Activated CD4-positive, alpha-beta T cell treated with anti-CD3 and anti-CD28 coated beads for 48 hours (primary cell): ENCODE measurements at regions not wholly inside any gene's neighbourhood (a gene's known extent, or its start where the extent isn't known, plus 50 kb on each side); places are given as distances from the start of the nearest gene placed in this dataset.
A peak's percentile ranks its signal among the peaks of the same experiment; 100 is the strongest.
"Not testable (repeated sequence)": the region's sequence is repeated elsewhere in the genome, so short reads cannot be mapped to it uniquely, and the experiment has no call there.

ENCODE experiments used
- DNase-seq: peaks from one replicate; pipeline ENCODE4 v3.0.0-alpha.2; 2020

DNA sequence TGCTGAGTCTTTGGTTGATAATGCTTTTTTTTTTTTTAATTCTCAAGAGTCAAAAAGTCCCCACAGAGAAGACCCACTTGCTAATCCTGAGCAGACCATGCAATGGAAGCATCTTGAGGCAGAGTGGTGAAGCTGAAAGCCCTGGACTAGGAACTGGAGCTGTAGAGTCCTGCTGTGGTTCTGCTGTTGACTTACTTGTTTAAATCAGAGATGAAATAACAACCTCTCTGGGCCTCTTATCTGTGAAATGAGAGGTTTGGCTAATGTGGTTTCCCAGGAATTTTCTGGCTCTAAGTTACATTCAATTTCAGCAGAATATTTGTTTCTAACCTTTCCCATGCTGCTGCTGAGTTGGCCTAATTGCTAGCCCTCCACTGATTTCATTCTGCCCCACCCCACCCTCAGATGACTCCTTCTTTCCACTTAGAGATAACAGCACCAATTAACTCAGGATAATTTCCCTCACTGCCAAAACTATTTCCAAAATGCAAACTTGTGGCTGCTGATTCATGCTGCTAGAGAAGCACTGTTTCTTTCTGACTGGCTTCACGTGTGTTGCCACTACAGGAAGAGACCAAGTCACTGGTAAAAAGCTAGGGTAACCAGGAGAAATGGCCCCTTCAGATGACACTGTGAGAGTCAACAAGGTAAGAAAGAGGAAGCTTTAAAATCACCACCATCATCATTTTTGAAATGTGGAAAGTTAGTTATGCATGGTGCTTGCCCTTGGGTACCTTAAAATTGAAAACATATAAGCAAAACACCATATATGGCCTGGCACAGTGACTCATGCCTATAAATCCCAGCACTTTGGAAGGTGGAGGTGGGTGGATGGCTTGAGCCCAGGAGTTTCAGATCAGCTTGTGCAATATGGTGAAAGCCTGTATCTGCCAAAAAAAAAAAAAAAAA, 326.4 kb downstream of the DCHS2 start:
- DNase-seq, result peak; percentile 52

DNA sequence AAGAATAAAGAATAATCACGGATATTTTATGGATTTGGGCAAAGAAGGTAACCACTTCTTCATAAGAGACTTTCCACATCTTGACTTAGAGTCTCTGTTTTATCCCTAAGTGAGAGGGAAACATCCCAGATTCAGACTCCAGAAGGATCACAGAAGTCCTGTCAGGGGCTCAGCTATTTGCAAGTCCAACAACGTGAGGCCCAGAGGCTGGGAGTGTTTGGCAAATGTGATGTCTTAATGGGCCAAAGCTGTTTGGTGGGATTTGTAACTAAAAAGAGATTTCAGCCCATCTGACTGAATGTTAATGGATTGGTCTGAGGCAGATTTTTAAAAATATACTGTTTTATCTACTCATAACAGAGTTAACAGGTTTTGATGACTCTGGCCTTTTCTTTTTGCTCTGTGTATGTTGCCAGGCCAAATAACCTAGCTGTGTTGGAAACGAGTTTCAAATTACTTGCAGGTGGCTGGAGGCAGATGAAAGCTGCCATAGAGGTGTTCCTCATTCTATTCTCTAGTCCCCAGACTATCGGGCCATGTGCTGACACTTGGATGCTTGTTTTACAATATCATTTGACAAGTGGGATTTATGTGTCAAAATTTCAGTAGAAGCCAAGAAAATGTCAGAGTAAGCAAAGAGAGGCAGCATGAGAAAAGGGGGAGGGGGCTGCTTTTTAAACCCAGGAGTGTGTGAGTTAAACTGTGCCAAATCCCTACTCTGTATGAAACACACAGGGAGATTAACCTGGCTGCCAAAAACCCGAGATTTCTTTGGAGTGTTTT, 330.9 kb downstream of the DCHS2 start:
- no peak for DNase-seq

DNA sequence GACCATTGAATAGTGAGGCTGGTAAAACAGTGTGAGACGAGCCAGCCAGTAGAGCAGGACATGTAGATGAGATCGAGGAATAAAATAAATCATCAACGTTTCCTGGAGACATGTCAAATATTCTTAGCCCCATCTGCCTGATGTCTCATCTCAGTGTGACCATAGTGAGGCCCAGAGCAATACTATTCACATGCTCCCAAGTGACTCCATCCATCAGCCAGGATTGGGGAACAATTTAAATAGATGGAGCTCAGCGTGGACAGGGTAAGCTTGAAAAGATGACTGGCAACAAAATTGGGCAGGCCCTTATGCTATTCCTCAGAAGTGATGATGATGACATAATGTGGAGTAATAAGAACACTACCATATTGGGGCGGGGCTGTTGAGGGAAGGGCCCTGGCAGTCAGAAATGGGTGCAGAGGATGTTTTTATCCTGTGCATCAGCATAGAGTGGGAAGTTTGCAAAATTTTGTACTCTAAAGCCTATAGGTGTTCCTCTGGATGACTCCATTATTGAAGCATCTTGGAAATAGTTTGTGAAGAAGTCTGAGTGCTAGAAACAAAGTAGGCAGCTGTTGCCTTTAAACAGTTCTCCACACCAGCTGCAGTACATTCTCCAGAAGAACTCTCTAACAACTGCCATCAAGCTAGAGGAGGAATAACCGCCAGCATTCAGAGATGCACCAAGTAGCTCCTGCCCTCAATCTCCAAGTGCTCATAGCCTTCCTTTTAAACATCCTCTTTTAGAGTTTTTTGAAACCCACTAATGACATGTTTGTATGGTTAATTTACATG, 333.0 kb downstream of the DCHS2 start:
- no peak for DNase-seq

DNA sequence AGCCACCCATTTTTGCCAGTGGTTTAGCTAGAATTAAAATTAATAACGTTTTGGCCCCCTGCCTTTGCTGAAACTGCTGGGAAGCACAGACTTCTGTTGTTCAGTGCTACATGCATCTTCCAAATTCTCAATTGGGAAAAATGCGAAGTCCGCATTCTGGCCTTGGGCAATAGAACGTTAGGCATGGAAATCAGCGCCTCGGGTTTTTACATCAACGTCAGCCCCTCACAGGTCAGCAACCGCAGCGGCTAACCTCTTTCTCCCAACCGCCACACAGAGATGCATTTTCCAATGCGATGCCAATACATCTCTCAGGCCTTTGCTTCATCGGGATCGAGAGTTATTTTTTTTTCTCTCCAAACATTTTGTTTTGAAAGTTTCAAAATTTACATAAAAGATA, 339.1 kb downstream of the DCHS2 start:
- DNase-seq, result no peak

DNA sequence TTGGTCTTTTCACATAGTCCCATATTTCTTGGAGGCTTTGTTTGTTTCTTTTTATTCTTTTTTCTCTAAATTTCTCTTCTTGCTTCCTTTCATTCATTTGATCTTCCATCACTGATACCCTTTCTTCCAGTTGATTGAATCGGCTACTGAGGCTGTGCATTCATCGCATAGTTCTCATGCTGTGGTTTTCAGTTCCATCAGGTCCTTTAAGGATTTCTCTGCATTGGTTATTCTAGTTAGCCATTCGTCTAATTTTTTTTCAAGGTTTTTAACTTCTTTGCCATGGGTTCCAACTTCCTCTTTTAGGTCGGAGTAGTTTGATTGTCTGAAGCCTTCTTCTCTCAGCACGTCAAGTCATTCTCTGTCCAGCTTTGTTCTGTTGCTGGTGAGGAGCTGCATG, 342.4 kb downstream of the DCHS2 start:
- not testable (repeated sequence) for DNase-seq

DNA sequence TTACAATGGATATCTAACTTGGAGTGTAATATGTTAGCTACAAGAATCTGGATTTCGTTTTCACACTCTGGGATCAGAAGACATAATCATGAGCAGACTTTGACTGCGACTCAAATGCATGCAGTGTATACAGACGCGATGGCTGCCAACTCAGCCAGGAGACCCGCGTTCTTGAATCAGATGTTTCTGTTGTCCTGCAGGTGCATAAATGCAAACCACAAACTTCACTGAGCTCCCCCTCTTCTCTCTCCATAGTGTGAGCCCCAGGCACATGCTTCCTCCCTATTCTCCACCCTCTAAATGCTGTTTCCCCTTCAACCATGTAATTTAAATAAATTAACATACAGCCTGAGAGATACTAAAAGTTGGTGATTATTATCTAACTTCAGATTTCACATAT, 347.9 kb downstream of the DCHS2 start:
- no peak for DNase-seq

DNA sequence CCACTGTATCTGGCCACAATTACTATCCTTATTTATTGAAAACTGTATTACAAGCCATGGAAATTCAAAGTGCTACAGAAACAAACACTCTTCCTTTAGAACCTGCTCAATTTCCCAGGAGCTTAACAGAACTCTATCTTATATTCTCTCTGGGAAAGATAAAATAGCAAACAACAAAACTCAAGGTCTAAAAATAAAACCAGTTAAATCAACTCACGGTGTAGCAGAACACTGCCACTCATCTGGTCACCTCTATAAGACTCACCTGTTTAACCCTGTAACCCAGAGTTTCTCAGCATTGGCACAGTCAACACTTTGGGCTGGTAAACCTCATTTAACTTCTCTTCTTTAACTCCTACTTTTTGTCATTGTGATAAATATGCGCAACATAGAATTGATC, 348.9 kb downstream of the DCHS2 start:
- DNase-seq, result no peak

DNA sequence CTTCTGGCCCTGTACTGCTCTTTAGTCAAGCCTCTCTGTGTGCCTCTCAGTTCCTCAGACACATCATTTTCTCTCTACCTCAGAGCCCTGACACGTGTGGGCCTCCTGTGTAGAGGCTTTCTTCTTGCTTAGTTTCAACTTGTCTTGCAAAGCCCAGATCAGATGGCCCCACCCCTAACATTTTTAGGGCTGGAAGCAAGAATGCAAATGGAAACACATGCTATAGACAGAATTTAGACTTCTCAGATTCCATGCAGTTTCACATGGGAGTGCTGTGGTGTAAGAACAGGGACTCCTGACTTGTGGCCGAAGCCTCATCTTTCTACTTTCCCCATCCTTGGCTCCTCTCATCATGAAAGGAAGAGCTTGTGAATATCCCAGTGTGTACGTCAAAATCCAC, 350.7 kb downstream of the DCHS2 start:
- DNase-seq, result no peak

DNA sequence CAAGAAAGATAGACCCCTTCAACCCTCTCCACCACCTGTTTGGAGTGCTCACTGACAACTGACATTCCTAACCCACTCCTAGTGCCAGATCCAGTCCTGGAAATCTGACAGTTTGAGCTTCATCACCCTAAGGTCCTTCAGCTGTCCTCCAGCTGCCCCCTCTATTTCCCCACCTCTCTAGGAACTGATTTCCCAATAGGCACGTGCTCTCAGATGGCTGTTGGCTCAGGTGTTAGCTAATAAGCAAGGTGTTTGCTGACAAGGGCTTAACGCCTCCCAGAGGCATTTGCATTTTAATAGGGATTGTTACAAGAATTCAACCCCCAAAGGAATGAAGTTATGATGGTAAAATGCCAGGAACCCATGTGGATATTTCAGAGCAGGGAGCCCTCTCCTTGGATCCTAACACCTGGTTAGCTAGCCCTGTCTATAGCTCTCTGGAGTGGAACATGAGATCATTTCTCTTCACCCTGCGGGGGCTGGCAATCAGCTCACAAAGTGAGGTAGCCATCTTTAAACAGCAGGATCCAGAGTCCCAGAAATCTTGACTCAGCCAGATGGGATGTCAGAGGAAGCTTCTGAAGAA, 348.5 kb upstream of the SFRP2 start:
- no peak for DNase-seq

DNA sequence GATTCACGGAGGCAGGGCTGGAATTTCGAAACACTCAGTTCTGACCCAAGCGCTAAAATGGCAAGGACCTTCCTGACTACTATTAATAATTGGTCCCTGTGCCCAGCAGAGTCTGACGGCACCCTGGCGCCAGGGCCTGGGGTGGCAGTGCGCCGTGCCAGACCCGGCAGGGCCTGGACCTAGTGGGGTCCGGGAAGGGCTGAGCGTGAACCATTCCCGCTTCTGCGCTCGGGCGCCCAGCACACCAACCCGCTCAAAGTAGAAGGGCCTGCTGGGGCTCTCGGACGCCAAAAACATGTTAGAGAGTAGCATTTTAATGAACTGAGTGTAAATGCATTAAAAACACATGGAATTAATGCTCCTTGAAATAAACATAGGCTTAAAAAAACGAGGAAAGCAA, 346.7 kb upstream of the SFRP2 start:
- DNase-seq, result no peak

DNA sequence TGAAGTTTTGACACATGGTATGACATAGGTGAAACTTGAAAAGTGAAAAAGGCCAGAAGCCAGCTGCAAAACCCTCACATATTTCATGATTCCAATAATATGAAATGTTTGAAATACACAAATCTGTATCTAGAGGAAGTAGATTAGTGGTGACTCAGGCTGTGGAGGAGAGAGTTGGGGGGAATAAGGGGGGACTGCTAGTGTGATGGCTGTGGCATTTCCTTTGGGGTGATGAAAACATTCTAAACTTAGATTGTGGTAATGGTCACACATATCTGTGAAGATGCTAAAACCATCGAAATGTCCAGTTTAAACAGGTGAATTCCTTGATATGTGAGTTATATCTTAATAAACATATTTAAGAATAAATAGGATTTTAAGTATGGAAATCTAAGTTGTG, 343.5 kb upstream of the SFRP2 start:
- DNase-seq, result no peak

DNA sequence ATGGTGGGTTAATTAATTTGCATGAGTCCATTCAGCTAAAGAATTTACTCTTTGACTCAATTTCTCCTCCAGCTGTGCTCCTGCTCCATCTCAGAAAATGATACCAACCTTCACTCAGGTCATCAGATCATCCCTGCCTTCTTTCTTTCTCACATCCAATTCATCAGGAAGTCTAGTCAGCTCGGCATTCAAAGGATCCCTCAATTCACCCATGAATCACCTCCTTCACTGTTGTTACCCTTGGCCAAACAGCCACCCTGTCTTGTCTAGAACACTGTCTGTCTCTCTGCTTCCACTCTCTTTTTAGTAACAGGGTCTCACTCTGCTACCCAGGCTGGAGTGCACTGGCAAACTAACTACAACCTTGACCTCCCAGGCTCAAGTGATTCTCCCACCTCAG, 337.4 kb upstream of the SFRP2 start:
- no peak for DNase-seq

DNA sequence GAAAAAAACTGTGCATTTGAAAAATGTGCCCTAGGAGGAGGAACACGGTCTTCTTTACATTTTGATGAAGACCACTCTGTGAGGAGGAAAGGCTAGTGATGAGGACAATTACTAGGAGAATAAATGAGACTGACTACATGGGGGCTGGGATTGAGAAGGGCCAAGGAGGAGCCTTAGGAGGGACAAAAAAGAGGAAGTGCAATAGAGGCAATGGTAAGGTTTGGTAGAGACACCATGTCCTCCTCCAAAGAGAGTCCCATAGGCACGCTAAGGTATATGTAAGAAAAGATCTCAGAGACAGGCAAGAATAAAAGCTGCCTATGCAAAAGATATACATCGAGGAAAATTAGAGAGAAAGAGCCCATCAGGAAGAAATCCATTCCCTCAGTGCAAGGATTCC, 336.5 kb upstream of the SFRP2 start:
- DNase-seq, result no peak

DNA sequence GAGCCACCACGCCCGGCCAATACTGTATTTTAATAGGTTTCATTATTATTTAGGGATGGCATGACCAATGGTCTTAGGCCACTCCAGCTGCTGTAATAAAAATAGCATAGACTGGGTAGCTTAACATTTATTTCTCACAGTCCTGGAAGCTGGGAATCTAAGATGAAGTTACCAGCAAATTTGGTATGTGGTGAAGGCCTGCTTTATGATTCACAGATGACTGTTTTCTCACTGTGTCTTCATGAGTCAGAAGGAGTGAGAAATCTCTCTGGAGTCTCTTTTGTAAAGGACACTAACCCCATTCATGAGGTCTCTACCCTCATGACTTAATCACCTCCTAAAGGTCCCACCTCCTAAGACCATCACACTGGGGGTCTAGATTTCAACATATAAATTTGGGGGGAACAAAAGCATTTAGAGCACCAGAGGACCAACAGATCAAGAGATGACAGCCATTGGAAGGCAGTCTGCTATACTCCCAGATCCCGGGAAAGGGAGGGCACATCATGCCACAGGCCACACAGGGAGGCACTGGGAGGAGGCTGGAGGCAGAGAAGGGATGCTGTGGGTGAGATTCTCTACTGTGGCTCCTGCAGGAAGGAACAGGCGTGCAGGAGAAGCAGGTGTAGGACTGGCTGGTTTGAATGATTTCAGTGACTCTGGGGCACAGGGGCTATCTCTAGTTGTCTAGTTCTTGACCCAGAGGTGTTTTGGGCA, 335.8 kb upstream of the SFRP2 start:
- no peak for DNase-seq

DNA sequence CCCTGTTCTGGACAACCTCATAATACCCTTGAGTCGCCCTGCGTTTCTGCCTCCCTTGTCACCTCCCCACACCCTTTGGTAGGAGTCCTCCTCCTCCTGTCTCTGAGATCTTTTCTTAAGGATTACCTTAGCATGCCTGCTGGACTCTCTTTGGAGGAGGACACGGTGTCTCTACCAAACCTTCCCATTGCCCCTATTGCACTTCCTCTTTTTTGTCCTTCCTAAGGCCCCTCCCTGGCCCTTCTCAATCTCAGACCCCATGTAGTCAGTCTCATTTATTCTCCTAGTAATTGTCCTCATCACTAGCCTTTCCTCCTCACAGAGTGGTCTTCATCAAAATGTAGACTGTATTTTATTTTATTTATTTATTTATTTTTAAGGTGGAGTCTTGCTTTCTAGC, 335.0 kb upstream of the SFRP2 start:
- no peak for DNase-seq

DNA sequence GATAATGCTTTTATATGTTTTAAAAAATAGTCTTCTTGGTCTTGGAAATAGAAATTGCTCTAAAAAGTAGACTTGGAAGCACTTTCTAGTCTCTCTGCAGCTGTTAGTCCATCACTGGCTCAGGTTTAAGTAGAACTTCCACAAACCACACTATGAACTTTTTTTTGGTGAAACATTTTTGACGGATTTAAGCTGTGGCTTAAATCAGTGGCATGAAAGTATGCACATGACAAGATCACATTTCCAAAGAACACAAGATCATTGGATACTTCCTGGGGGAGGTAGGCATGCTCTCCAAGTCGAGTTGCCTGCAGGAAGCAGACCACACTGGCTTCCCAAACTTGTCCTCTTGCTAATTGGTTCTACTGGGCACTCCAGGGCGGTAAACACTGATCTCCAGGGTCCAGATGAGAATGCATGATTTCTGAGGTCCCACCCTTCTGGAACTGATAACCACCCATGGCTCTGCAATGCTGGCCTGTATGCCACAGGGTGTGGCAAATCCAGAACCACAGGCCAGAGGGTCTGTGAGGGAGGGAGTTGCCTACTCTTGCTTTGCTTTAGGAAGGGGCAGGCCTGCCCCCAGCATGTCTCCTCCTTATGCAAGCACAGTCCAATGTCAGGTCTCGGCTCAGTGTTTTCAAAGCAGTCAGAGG, 331.9 kb upstream of the SFRP2 start:
- DNase-seq, result no peak

DNA sequence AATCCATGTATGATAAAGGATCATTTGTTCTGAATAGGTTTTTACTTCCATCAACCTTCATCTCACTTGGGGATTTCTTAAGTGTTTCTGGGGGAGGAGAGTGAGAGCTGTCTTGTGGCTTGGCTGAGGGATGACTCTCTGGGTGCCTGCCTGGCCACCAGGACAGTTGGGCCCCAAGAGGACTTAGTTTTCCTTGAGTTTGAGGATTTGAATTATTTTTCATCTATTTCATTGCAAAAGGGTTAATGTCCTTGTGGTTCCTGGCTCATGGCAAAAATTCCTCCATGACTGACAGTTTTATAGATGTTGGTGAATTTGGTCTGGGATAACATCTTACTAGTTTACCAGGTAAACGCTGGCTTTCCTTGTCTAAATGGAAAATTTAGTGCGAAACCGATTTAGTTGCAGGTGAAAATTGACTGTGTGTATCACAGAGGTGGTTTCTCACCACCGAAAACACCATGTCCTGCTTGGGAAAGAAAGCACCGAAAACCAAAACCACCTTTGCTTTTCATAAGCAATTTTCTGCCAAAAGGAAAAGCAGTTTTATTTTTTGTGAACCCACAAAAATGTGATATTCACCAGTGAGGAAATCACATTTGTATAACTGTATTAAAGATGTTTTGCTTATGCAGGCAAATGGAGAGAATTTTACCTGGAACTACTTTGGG, 331.3 kb upstream of the SFRP2 start:
- DNase-seq, result no peak

DNA sequence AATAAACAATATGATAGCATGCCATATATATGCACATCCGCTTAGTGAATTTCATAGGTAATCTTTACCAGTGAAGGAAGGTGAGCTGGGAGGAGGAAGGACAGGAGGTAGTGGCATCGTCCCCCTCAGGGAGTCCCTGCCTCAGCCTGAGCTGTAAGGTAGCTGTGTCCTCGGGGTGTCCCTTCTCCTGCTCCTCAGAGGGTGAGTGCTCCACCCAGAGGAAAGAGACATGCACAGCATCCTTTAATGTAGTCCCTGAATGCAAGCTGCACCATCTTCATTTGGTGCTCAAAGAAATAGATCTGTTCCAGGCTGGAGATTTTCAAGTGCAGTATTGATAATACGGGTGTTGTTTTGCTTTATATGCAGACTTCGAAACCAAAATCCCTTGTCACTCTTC, 330.4 kb upstream of the SFRP2 start:
- DNase-seq, result peak; percentile 8

DNA sequence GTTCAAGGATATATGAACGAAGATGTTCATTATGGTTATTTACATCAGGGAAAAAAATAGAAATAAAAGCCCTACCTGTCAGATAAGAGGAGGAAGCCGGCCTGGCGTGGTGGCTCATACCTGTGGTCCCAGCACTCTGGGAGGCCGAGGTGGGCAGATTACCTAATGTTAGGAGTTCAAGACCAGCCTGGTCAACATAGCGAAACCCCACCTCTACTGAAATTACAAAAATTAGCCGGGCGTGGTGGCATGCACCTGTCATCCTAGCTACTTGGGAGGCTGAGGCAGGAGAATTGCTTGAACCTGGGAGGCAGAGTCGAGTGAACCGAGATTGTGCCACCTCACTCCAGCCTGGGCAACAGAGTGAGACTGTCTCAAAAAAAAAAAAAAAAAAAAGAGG, 328.8 kb upstream of the SFRP2 start:
- not testable (repeated sequence) for DNase-seq

DNA sequence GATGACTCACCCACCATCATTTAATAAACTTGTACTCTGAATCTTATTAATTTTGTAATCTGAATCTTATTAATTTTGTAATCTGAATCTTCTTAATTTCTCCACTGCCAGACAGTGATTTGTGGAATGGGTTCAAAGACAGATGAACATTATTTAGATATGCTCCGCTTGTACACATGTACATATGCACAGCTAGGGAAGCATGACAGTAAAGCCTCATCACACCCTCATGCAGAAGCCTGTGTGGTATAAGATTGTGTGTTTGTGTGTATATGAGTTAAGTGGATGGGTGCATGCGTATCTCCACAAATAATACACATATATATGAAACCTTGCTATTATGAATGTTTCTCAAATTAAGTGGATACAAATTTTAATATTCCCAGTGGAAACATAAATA, 318.5 kb upstream of the SFRP2 start:
- no peak for DNase-seq

DNA sequence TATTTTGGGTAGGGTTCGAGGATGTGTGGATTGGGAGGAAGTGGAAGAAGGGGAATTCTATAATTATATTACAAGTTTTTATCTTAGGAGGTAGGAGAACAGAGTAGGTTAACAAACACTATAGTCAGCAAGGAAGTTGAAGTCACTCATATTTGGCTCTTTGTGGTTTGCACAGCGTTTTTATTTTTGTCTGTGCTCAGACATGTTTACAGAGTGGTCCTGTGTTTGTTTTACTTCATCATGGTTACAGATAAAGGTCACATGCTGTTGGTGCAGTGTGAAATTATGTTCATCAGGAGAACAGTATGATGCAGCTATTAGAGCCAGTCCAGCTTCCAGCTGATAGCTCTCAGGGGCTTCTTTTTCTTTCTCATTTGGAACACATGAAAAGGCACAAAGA, 299.9 kb upstream of the SFRP2 start:
- no peak for DNase-seq
